ENCODE measurements at regions not wholly inside any gene's neighbourhood (a gene's known extent, or its start where the extent isn't known, plus 50 kb on each side); places are given as distances from the start of the nearest gene placed in this dataset.

GRCh38 chr2:220117025-220117424 is 489.6 kb downstream of the SLC4A3 start:
- Mint-ChIP-seq H3K9me3 (ENCODE audit: low read depth) (peaks cover 10% of the 10 kb centered on the region), H3K4me1 (ENCODE audit: low read depth) (no peaks in the 10 kb centered on the region), H3K4me3 (ENCODE audit: low read depth) (no peak overlapping the region), H3K36me3 (ENCODE audit: insufficient read depth) (peaks cover 1% of the 10 kb centered on the region), H3K27me3 (peaks cover 6% of the 10 kb centered on the region), H3K27ac (no peak overlapping the region)
- DNase-seq (ENCODE audit: low spot score, unreplicated experiment): no peak
- TF ChIP-seq, protein P1, sequence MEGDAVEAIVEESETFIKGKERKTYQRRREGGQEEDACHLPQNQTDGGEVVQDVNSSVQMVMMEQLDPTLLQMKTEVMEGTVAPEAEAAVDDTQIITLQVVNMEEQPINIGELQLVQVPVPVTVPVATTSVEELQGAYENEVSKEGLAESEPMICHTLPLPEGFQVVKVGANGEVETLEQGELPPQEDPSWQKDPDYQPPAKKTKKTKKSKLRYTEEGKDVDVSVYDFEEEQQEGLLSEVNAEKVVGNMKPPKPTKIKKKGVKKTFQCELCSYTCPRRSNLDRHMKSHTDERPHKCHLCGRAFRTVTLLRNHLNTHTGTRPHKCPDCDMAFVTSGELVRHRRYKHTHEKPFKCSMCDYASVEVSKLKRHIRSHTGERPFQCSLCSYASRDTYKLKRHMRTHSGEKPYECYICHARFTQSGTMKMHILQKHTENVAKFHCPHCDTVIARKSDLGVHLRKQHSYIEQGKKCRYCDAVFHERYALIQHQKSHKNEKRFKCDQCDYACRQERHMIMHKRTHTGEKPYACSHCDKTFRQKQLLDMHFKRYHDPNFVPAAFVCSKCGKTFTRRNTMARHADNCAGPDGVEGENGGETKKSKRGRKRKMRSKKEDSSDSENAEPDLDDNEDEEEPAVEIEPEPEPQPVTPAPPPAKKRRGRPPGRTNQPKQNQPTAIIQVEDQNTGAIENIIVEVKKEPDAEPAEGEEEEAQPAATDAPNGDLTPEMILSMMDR (IDR thresholded peaks at IDR 0.05; ENCODE audit: unreplicated experiment): no peak

DNA sequence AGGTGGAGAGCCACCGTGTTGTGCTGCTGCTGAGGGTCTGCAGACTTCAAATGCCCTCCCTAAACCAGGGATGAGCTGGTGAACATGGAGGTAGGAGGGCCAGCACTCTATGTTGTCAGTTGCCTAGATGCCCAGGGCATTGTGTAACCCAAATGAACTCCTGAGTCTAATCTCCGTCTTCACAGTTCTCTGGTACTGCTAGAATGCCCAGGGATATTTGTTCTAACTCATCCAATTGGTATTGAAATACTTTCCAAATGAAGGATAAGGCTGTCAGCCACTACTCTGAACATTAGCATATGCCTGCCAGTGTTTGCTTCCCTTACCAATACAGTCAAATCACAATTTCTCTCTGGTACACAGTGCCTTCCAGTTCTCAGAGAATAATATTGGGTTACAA is 492.6 kb downstream of the SLC4A3 start:
- TF ChIP-seq, protein P1 (IDR thresholded peaks at IDR 0.05; ENCODE audit: unreplicated experiment): no peak
- H3K36me3 Mint-ChIP-seq (ENCODE audit: insufficient read depth): no peaks in the 10 kb centered on the region
- no peak overlapping the region for H3K27ac Mint-ChIP-seq

DNA sequence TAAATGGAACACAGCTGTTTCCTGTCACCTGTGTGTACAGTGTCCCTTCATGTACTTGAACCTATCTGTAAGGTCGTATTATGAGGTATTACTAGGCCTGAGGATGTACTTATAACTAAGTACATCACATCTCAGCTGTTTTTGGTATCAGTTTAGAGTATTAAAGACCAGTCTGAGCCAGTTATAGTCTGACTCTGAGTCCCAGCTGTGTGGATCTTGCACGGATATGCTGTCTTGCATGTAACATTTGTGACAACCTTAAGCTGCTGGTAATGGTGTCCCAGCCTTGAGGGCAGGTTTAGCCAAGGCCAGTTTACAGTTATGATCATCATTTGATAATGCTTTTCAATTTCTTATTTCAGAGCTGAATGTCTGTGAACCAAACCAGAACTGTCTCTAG is 496.3 kb downstream of the SLC4A3 start:
- Mint-ChIP-seq H3K4me1 (ENCODE audit: low read depth) (no peaks in the 10 kb centered on the region), H3K36me3 (ENCODE audit: insufficient read depth) (no peaks in the 10 kb centered on the region), H3K4me3 (ENCODE audit: low read depth) (no peak overlapping the region), H3K27me3 (no peaks in the 10 kb centered on the region), H3K9me3 (ENCODE audit: low read depth) (no peaks in the 10 kb centered on the region), H3K27ac (no peak overlapping the region)
- TF ChIP-seq, protein P1 (IDR thresholded peaks at IDR 0.05; ENCODE audit: unreplicated experiment): no peak
- no peak for DNase-seq (ENCODE audit: low spot score, unreplicated experiment)

More for the DNA sequence above, 492.6 kb downstream of the SLC4A3 start:
- no peak for DNase-seq (ENCODE audit: low spot score, unreplicated experiment)
- no peak overlapping the region for H3K4me3 Mint-ChIP-seq (ENCODE audit: low read depth)
- peaks cover 6% of the 10 kb centered on the region for H3K27me3 Mint-ChIP-seq
- H3K9me3 Mint-ChIP-seq (ENCODE audit: low read depth): peaks cover 3% of the 10 kb centered on the region
- no peaks in the 10 kb centered on the region for H3K4me1 Mint-ChIP-seq (ENCODE audit: low read depth)

GRCh38 chr2:220125551-220125950 is 498.1 kb downstream of the SLC4A3 start:
- Mint-ChIP-seq H3K36me3 (ENCODE audit: insufficient read depth) (no peaks in the 10 kb centered on the region), H3K4me3 (ENCODE audit: low read depth) (no peak overlapping the region), H3K27me3 (no peaks in the 10 kb centered on the region), H3K9me3 (ENCODE audit: low read depth) (peaks cover 1% of the 10 kb centered on the region), H3K4me1 (ENCODE audit: low read depth) (no peaks in the 10 kb centered on the region), H3K27ac (no peak overlapping the region)
- TF ChIP-seq, protein P1 (IDR thresholded peaks at IDR 0.05; ENCODE audit: unreplicated experiment): no peak
- DNase-seq (ENCODE audit: low spot score, unreplicated experiment): no peak

GRCh38 chr2:220127311-220127710 is 499.9 kb downstream of the SLC4A3 start:
- H3K27me3 Mint-ChIP-seq: no peaks in the 10 kb centered on the region
- peaks cover 12% of the 10 kb centered on the region for H3K9me3 Mint-ChIP-seq (ENCODE audit: low read depth)
- DNase-seq (ENCODE audit: low spot score, unreplicated experiment): no peak

More at GRCh38 chr2:220127311-220127710, 499.9 kb downstream of the SLC4A3 start:
- Mint-ChIP-seq H3K4me3 (ENCODE audit: low read depth) (no peak overlapping the region), H3K4me1 (ENCODE audit: low read depth) (no peaks in the 10 kb centered on the region), H3K36me3 (ENCODE audit: insufficient read depth) (no peaks in the 10 kb centered on the region), H3K27ac (no peak overlapping the region)
- TF ChIP-seq, protein P1 (IDR thresholded peaks at IDR 0.05; ENCODE audit: unreplicated experiment): no peak
